MCF 10A (cell line): ENCODE measurements at regions not wholly inside any gene's neighbourhood (a gene's known extent, or its start where the extent isn't known, plus 50 kb on each side); places are given as distances from the start of the nearest gene placed in this dataset.

ENCODE experiments used
- BruUV-seq: library from RNA; stranded (reverse); fragments of 400-500 nt; replicated peaks from 2 replicates; lab custom pipeline; 2021; lab: Mats Ljungman, UMichigan
- CTCF ChIA-PET: fragments of 300-600 bp; sonication (Branson Sonifier 250); formaldehyde crosslinking; extraction: SDS; loops from one replicate; lab custom pipeline; 2021; ENCODE audit warnings: antibody characterized with exemption, inconsistent platforms; lab: Yijun Ruan, JAX
- POLR2A ChIA-PET: fragments of 300-600, 350-650 bp; sonication (Branson Sonifier 250); formaldehyde crosslinking; extraction: SDS; loops from one replicate; lab custom pipeline; 2020; ENCODE audit warnings: antibody characterized with exemption, inconsistent platforms; lab: Yijun Ruan, JAX
- DNase-seq: peaks from one replicate; pipeline ENCODE4 v3.0.0-alpha.2; 2018; ENCODE audit not compliant: unreplicated experiment
- H3K27ac Mint-ChIP-seq: one replicate; pipeline ENCODE4 v1.8.0; 2022; ENCODE audit warnings: mild to moderate bottlenecking, low read depth, mixed read lengths; ENCODE audit not compliant: unreplicated experiment
- H3K27me3 Mint-ChIP-seq: one replicate; pipeline ENCODE4 v1.8.0; 2022; ENCODE audit warnings: mixed read lengths; ENCODE audit not compliant: insufficient read depth, unreplicated experiment
- H3K36me3 Mint-ChIP-seq: one replicate; pipeline ENCODE4 v1.8.0; 2022; ENCODE audit warnings: mild to moderate bottlenecking, moderate library complexity, mixed read lengths; ENCODE audit not compliant: insufficient read depth, unreplicated experiment
- H3K4me1 Mint-ChIP-seq: one replicate; pipeline ENCODE4 v1.8.0; 2022; ENCODE audit warnings: mixed read lengths; ENCODE audit not compliant: insufficient read depth, unreplicated experiment
- H3K4me3 Mint-ChIP-seq: one replicate; pipeline ENCODE4 v1.8.0; 2022; ENCODE audit warnings: mild to moderate bottlenecking, moderate library complexity, mixed read lengths; ENCODE audit not compliant: unreplicated experiment
- H3K9me3 Mint-ChIP-seq: one replicate; pipeline ENCODE4 v1.8.0; 2022; ENCODE audit warnings: mixed read lengths; ENCODE audit not compliant: unreplicated experiment
- intact Hi-C: fragments of 100-400 bp; cut with micrococcal nuclease; formaldehyde crosslinking; loops from 2 replicates; pipeline ENCODE4 v1.14.1; 2022
- TF ChIP-seq, protein P1 (sequence below): fragments of 200-600 bp; IDR thresholded peaks from one replicate; pipeline ENCODE4 v1.8.0; 2022; ENCODE audit warnings: antibody characterized with exemption, mild to moderate bottlenecking; ENCODE audit not compliant: unreplicated experiment

DNA sequence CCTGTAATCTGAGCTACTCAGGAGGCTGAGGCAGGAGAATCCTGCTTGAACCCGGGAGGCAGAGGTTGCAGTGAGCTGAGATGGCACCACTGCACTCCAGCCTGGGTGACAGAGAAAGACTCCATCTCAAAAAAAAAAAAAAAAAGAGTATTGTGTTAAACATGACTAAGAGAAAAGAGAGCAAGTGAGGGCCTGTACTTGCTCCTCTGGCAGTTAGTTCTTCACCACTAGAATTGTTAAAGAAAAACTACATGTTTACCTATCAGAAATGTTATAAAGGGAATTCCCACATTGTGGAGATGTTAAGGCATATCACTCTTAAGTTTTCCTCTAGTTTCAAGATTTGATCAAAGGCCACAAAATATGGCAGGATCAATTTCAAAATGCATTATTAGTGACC lies 75.4 kb upstream of the LRATD1 start:
- H3K4me1 Mint-ChIP-seq, result peaks cover 6% of the 10 kb centered on the region
- H3K27me3 Mint-ChIP-seq, result no peaks in the 10 kb centered on the region
- ChIA-PET CTCF (no interaction called here), POLR2A (interaction anchor here (0.7 to 0.9 kb wide), 2 partner anchors 40 to 79 kb away, joined by 3 read pairs; no protein-coding TSS in a partner anchor)
- DNase-seq, result no peak
- no TSS peak for BruUV-seq
- TF ChIP-seq, protein P1, sequence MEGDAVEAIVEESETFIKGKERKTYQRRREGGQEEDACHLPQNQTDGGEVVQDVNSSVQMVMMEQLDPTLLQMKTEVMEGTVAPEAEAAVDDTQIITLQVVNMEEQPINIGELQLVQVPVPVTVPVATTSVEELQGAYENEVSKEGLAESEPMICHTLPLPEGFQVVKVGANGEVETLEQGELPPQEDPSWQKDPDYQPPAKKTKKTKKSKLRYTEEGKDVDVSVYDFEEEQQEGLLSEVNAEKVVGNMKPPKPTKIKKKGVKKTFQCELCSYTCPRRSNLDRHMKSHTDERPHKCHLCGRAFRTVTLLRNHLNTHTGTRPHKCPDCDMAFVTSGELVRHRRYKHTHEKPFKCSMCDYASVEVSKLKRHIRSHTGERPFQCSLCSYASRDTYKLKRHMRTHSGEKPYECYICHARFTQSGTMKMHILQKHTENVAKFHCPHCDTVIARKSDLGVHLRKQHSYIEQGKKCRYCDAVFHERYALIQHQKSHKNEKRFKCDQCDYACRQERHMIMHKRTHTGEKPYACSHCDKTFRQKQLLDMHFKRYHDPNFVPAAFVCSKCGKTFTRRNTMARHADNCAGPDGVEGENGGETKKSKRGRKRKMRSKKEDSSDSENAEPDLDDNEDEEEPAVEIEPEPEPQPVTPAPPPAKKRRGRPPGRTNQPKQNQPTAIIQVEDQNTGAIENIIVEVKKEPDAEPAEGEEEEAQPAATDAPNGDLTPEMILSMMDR, result no peak
- intact Hi-C loops, result no loop called here
- no peaks in the 10 kb centered on the region for H3K36me3 Mint-ChIP-seq
- no peaks in the 10 kb centered on the region for H3K9me3 Mint-ChIP-seq
- no peak overlapping the region for H3K27ac Mint-ChIP-seq
- no peak overlapping the region for H3K4me3 Mint-ChIP-seq

- no peak overlapping the region for H3K4me3 Mint-ChIP-seq
- ChIA-PET CTCF (no interaction called here), POLR2A (interaction anchor here (0.5 kb wide), 1 partner anchor 139 kb away, joined by 3 read pairs; no protein-coding TSS in a partner anchor)
- H3K27ac Mint-ChIP-seq, result no peak overlapping the region
- BruUV-seq, result no TSS peak
- H3K27me3 Mint-ChIP-seq, result no peaks in the 10 kb centered on the region
- TF ChIP-seq, protein P1, result no peak
- H3K4me1 Mint-ChIP-seq, result peaks cover 6% of the 10 kb centered on the region
- no peak for DNase-seq
- intact Hi-C loops, result no loop called here
- H3K36me3 Mint-ChIP-seq, result no peaks in the 10 kb centered on the region
- H3K9me3 Mint-ChIP-seq, result no peaks in the 10 kb centered on the region
These were observed 74.6 kb upstream of the LRATD1 start for GRCh38 chr2:14557916-14558315.

DNA sequence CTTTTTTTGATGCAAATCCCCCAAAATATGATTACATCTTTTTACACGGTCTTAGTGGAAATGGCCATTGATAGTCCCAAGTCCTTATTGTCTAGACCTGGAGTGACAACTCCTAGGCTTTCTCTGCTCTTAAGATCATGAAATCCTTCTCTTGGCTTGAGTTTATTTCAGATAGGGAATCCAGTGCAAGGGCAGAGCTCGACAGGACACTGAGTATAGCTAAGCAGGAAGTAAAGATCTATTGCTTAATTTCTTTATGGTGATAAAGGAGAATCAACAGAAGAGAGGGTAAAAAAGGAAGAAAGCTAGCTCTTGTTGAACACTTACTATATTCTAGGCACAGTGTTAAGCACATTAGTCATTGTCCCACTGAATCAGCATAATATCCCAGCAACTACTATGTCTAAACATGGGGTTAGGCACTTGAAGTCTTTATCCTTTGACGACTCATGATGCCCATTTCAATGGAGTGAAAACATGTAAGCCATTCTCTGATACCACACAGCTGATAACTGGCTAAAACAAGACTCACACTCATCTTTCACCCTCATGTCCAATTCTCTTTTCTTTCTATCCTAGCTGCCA lies 74.1 kb upstream of the LRATD1 start:
- H3K4me1 Mint-ChIP-seq, result peaks cover 6% of the 10 kb centered on the region
- no peak for DNase-seq
- no peak overlapping the region for H3K4me3 Mint-ChIP-seq

DNA sequence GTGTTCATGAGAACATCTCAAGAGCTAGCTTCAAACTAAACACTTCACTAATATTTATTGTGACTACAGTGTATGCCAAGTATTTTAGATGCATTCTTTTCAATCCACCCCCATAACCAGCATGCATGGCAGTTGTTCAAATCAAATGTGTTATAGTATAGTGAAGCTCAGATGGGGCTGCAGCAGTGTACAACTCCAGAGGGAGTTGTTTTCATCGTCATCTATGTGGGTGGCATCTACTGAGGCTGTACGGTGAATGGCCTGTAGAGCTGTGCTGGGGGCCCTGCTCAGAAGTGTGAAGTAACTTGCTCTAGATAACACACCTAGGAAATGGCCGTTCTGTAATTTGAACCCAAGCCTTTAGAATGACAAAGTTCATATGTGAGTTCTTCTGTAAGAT lies 71.8 kb upstream of the LRATD1 start:
- no peaks in the 10 kb centered on the region for H3K27me3 Mint-ChIP-seq
- no peaks in the 10 kb centered on the region for H3K36me3 Mint-ChIP-seq
- no peak for DNase-seq
- no peak overlapping the region for H3K4me3 Mint-ChIP-seq
- intact Hi-C loops, result no loop called here
- no peaks in the 10 kb centered on the region for H3K9me3 Mint-ChIP-seq
- POLR2A ChIA-PET, result no interaction called here
- TF ChIP-seq, protein P1, result no peak
- BruUV-seq, result no TSS peak
- peaks cover 6% of the 10 kb centered on the region for H3K4me1 Mint-ChIP-seq
- CTCF ChIA-PET, result no interaction called here
- no peak overlapping the region for H3K27ac Mint-ChIP-seq

More for the DNA sequence above, 74.1 kb upstream of the LRATD1 start:
- H3K36me3 Mint-ChIP-seq, result no peaks in the 10 kb centered on the region
- intact Hi-C loops, result no loop called here
- TF ChIP-seq, protein P1, result no peak
- H3K9me3 Mint-ChIP-seq, result no peaks in the 10 kb centered on the region
- H3K27me3 Mint-ChIP-seq, result no peaks in the 10 kb centered on the region
- ChIA-PET CTCF (interaction anchor here (0.5 to 0.7 kb wide), 2 partner anchors 76 to 1361 kb away, joined by 3 to 4 read pairs; no protein-coding TSS in a partner anchor), POLR2A (interaction anchor here (0.5 kb wide), 1 partner anchor 139 kb away, joined by 3 read pairs; no protein-coding TSS in a partner anchor)
- no TSS peak for BruUV-seq
- no peak overlapping the region for H3K27ac Mint-ChIP-seq
